ENCODE measurements at regions not wholly inside any gene's neighbourhood (a gene's known extent, or its start where the extent isn't known, plus 50 kb on each side); places are given as distances from the start of the nearest gene placed in this dataset.

- no peak for DNase-seq
Observed at GRCh38 chr1:30037251-30038118, 685.9 kb downstream of the MATN1 start.

DNA sequence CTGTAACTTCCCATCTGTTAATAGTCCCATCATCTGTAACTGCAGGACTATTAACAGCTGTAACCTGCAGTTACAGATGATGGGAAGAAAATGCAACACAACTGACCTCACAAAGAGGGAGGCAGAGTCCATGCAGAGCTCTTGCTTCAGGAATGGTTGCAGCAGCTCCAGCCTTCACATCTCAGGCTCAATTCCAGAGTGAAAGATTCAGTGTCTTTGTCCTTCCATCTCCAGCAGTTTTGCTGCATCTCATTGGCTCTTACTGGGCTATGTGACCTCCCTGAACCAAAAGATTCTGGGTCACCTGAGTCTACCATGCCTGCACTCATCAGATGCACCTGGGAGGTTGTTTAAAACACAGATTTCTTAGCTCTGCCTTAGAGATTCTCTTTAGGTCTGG lies 686.7 kb downstream of the MATN1 start:
- no peak for DNase-seq

- no peak for DNase-seq
Observed at GRCh38 chr1:30036229-30036547, 687.2 kb downstream of the MATN1 start.

- DNase-seq: no peak
Observed at GRCh38 chr1:30035522-30036228, 687.7 kb downstream of the MATN1 start.

DNA sequence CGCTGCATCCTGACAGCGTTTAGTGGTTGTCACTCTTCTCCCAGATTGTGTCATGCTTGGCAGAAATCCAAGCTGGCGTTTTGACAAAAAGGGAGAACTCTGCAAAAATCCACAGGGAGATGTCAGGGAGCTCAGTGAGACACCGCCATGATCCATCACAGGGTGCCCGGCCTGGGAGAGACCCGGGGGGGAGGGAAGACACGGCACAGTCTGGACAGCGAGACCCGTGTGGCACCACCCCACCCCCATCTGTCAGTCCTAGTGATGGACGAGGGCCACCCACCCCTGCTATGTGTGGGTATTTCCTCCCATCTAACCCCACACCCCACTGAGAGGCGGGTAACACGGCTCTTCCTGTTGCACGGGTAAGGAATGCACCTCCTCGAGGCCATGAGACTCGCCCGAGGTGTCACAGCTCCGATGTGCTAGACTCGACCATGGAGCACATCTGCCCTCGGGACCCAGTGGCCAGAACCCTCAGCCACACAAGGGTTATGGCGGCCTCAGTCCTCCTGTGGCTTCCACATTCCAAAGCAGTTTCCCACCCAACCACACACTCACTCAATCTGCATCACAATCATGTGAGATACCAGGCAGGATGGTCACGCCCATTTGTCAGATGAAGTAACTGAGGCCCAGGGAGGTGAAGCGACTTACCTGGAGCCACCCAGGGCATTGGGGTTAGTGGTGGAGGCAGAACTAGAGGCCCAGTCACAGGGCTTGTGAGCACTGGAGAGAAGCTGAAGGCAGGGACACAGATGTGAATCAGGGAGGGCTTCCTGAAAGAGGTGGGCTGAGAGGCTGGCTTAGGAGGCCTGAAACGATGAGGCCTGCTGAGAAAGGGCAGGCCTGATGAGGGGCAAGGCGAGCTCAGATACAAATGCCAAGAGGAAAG lies 688.5 kb downstream of the MATN1 start:
- no peak for DNase-seq

GRCh38 chr1:30034105-30034626 lies 689.2 kb downstream of the MATN1 start:
- no peak for DNase-seq

DNA sequence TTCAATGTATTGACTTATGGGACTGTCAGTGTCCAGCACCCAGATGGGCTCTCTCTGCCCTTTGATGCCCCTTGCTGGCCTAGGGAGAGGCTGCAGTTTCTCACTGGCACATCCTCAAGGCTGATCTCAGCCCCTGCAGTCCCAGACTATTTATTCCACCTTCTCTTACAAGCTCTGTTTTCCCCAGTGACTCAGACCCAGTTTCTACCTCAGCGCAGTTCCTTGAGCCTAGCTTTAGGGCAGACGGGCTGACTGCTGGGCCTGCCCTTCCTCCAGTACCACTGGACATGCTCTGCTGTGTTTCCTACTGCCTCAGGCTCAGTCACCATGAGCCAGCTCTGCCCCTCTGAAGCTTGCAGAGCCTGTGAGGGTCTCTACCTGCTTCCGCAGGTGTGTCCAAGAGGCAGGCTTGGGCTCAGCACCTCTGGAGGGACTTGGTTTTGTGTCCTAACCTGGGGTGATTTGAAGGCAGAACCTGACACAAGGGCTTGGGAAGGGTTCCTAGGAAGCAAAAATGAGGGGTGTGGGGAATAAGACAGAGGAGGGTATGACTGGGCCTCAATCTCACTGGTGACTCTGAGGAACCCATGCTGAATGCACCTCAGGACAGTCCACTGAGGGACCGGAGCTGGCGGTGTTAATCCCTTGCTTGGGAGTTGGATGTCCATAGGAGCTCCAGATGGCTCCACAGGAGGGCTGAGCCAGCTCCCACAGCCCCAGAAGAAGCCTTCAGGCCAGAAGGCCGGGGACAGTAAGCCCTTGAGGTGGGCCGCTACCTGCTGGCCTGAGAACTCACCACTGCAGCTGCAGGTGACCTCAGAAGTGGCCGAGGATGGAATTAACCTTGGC lies 689.9 kb downstream of the MATN1 start:
- no peak for DNase-seq

GRCh38 chr1:30032302-30032701 lies 691.1 kb downstream of the MATN1 start:
- no peak for DNase-seq

DNA sequence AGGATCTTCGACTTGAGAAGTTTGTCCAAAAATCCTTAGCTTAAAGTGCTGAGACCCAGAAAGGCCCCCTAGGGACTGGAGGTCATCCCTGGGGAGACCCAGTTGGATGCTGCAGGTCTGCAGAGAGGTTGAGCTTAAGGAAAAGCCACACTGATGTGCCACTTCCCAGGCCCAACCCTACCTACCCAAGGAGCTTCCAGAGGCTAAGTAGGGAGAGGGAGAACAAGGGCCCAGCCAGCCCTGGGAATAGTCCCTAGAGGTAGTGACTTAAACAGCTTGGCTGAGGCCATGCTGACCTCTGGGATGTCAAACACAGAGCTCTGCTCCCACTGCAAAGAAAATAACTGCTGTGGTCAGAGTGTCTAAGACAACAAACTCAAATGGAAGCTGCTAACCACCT lies 693.7 kb downstream of the MATN1 start:
- no peak for DNase-seq

GRCh38 chr1:30028939-30029338 lies 694.4 kb downstream of the MATN1 start:
- no peak for DNase-seq

DNA sequence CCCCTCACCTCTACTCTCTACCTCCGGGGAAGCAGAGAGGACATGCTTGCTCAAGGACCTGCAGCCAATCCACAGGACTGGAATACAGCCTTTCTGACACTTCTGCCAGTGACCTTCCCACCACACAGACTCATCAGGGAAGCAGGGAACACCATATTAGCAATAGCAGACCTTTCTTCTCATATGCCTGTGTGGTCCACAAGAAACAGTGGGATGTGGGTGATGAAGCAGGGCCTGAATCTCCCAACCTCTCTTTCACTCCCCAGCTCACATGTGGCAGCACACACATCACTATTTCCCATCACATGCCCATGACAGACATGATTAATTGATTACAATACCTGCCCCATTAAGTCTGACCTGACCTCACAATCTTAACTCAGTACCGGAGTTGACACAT lies 695.1 kb downstream of the MATN1 start:
- no peak for DNase-seq

DNA sequence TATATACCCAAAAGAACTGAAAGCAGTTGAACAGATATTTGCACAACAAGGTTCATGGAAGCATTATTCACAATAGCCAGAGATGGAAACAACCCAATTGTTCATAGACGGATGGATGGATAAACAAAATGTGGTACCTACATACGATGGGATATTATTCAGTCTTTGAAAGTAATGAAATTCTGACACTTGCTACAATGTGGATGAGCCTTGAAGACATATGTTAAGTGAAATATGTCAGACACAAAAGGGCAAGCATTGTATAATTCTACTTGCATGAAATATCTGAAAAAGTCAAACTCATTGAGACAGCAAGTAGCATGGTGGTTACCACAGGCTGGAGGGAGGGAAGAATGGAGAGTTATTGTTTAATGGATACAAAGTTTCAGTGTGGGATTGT lies 696.1 kb downstream of the MATN1 start:
- DNase-seq: no peak

DNA sequence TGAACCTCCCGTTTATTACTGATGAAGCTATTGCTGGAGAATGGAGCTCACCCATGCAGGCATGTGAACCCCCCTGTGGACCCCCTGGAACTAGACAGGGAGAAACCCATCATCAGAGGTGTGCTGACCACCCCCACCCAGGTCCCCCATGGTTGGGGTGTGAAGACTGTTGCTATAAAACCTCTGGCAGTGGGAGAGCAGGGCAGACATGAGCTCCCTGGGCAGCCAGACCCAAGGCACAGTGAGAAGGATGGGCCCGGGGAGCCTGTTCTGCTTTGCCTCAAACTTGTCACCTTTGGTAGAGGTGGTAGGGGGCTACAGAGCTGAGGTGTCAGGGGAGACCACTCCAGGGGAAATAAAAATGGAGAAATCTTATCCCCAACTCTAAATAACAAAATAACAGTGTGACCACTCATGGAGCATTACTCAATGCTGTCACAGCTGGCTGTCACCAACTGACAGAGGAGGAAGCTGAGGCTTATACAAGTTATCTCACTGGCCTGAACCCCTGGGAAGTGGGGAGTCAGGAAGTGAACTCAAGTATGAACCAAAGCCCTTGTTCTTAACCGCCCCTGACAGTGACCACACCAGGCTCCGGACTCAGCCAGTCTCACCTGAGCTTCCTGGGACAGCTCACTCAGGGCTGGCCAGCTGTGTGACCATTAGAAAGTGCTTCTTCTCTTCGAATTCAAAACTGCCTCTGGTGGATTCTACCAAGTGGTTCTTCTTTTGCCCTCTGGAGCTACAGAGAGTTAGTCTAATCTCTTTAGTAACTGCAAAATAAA lies 698.8 kb downstream of the MATN1 start:
- DNase-seq: no peak

GRCh38 chr1:30023339-30024022 lies 699.9 kb downstream of the MATN1 start:
- DNase-seq: no peak

- DNase-seq: no peak
Observed at GRCh38 chr1:30014031-30014430, 709.4 kb downstream of the MATN1 start.

GRCh38 chr1:30012455-30013440 lies 710.6 kb downstream of the MATN1 start:
- no peak for DNase-seq

- no peak for DNase-seq
Observed at GRCh38 chr1:30011970-30012369, 711.4 kb downstream of the MATN1 start.

DNA sequence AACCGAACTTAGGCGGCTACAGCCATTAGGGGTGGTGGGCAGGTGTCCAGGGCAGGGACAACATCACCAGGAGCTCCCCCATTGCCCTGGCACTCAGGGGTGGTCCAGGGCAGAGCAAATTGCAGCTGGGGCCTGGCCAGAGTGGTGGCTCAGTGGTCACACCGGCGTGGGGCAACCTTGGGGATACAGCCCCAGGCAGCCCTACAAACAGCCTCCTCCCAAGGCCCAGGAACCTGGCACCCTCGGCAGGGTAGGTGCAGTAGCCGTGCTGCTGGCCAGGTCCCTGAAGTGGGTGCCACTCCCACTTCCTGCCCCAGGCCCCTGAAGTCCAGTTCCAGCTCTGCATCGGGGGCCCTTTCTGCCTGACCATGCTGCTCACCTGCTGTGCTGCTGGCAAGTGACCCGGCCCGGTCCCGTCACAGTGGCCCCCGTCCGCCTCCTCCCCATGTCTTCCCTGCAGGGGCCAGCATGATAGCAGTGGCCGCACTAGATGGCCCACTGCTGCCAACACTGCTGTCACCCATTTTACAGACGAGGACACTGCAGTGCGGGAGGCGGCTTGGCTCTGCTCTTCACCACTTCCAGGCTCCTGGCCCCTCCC lies 712.8 kb downstream of the MATN1 start:
- DNase-seq: no peak

GRCh38 chr1:30009720-30010119 lies 713.7 kb downstream of the MATN1 start:
- no peak for DNase-seq
